GM23338 (cell line): ENCODE measurements at regions not wholly inside any gene's neighbourhood (a gene's known extent, or its start where the extent isn't known, plus 50 kb on each side); places are given as distances from the start of the nearest gene placed in this dataset.
A peak's percentile ranks its signal among the peaks of the same experiment; 100 is the strongest.

Experiments used
- ATAC-seq: fragments of 200-7000 bp; cut with Tn5 transposase; 3 replicates; pipeline ENCODE4 v1.9.1; 2020
- DNase-seq: peaks from one replicate; pipeline ENCODE4 v3.0.0-alpha.2; 2015; ENCODE audit warnings: low spot score
- H2AFZ ChIP-seq: fragments of 200-600 bp; sonication (generic); 2 replicates; pipeline ENCODE4 v1.8.0; 2016; ENCODE audit warnings: antibody characterized with exemption, mild to moderate bottlenecking, moderate library complexity
- H3F3A ChIP-seq: fragments of 200-600 bp; sonication (generic); replicated peaks from 2 replicates; pipeline ENCODE4 v1.8.0; 2017; ENCODE audit warnings: antibody characterized with exemption, mixed run types, low read depth
- H3K27ac ChIP-seq: fragments of 200-600 bp; sonication (generic); 2 replicates; pipeline ENCODE4 v1.6.1; 2016; ENCODE audit warnings: low read depth
- H3K27me3 ChIP-seq: fragments of 200-600 bp; sonication (generic); 2 replicates; pipeline ENCODE4 v1.8.0; 2016; ENCODE audit warnings: mild to moderate bottlenecking, mixed run types, moderate library complexity; ENCODE audit not compliant: insufficient read depth
- H3K36me3 ChIP-seq: fragments of 200-600 bp; sonication (generic); 2 replicates; pipeline ENCODE4 v1.8.0; 2016; ENCODE audit warnings: mild to moderate bottlenecking; ENCODE audit not compliant: insufficient read depth
- H3K4me1 ChIP-seq: fragments of 200-600 bp; sonication (generic); 2 replicates; pipeline ENCODE4 v1.8.0; 2016; ENCODE audit warnings: mild to moderate bottlenecking, moderate library complexity; ENCODE audit not compliant: insufficient read depth
- H3K4me2 ChIP-seq: fragments of 200-600 bp; sonication (generic); 2 replicates; pipeline ENCODE4 v1.7.1; 2017; ENCODE audit warnings: mixed run types
- H3K4me3 ChIP-seq: fragments of 200-600 bp; sonication (generic); 2 replicates; pipeline ENCODE4 v1.6.1; 2016; ENCODE audit warnings: mixed run types
- H3K79me2 ChIP-seq: fragments of 200-600 bp; sonication (generic); replicated peaks from 2 replicates; pipeline ENCODE4 v1.8.0; 2017; ENCODE audit warnings: mild to moderate bottlenecking; ENCODE audit not compliant: insufficient read depth
- H3K9me2 ChIP-seq: fragments of 200-600 bp; sonication (generic); 2 replicates; pipeline ENCODE4 v1.8.0; 2017; ENCODE audit not compliant: insufficient read depth
- H4K20me1 ChIP-seq: fragments of 200-600 bp; sonication (generic); replicated peaks from 2 replicates; pipeline ENCODE4 v1.8.0; 2017; ENCODE audit warnings: mild to moderate bottlenecking; ENCODE audit not compliant: insufficient read depth
- H3K27ac Mint-ChIP-seq: 2 replicates; pipeline ENCODE4 v1.8.0; 2020; ENCODE audit warnings: inconsistent platforms, mild to moderate bottlenecking, moderate library complexity, mixed read lengths
- H3K27me3 Mint-ChIP-seq: 3 replicates; pipeline ENCODE4 v1.8.0; 2022; ENCODE audit warnings: low read depth, mild to moderate bottlenecking, moderate library complexity, mixed read lengths, inconsistent platforms; ENCODE audit not compliant: insufficient read depth, poor library complexity
- H3K36me3 Mint-ChIP-seq: 3 replicates; pipeline ENCODE4 v1.8.0; 2021; ENCODE audit warnings: low read depth, mild to moderate bottlenecking, inconsistent platforms, moderate library complexity, mixed read lengths
- H3K4me1 Mint-ChIP-seq: 3 replicates; pipeline ENCODE4 v1.8.0; 2020; ENCODE audit warnings: mild to moderate bottlenecking, inconsistent platforms, mixed read lengths
- H3K4me3 Mint-ChIP-seq: 3 replicates; pipeline ENCODE4 v1.8.0; 2021; ENCODE audit warnings: moderate library complexity, mild to moderate bottlenecking, inconsistent platforms, mixed read lengths
- H3K9me3 Mint-ChIP-seq: 3 replicates; pipeline ENCODE4 v1.8.0; 2020; ENCODE audit warnings: moderate library complexity, mild to moderate bottlenecking, inconsistent platforms, mixed read lengths
- CREB1 ChIP-seq: fragments of 250-450 bp; sonication (Bioruptor Pico); IDR thresholded peaks from 2 replicates; pipeline ENCODE4 v1.5.0; 2020; ENCODE audit warnings: low read depth, mild to moderate bottlenecking, moderate library complexity
- EZH2 ChIP-seq: fragments of 200-600 bp; sonication (generic); IDR thresholded peaks from one replicate; pipeline ENCODE4 v1.8.0; 2017; ENCODE audit warnings: antibody characterized with exemption, mild to moderate bottlenecking, low read depth; ENCODE audit not compliant: unreplicated experiment
- EZH2phosphoT487 ChIP-seq: fragments of 200-600 bp; sonication (generic); IDR thresholded peaks from one replicate; pipeline ENCODE4 v1.8.1; 2018; ENCODE audit warnings: antibody characterized with exemption; ENCODE audit not compliant: unreplicated experiment
- JUNB ChIP-seq: IDR thresholded peaks from one replicate; pipeline ENCODE4 v1.6.1; 2016; ENCODE audit warnings: antibody characterized with exemption; ENCODE audit not compliant: unreplicated experiment
- NANOG ChIP-seq: IDR thresholded peaks from 2 replicates; pipeline ENCODE4 v1.6.1; 2016; ENCODE audit warnings: antibody characterized with exemption, borderline replicate concordance
- POLR2AphosphoS5 ChIP-seq: IDR thresholded peaks from 2 replicates; pipeline ENCODE4 v1.6.1; 2016; ENCODE audit warnings: antibody characterized with exemption, low read depth
- STAT1 ChIP-seq: IDR thresholded peaks from one replicate; pipeline ENCODE4 v1.6.1; 2016; ENCODE audit warnings: antibody characterized with exemption; ENCODE audit not compliant: unreplicated experiment
- ZNF114 ChIP-seq: fragments of 250-450 bp; sonication (Bioruptor Pico); IDR thresholded peaks from 2 replicates; pipeline ENCODE4 v1.5.0; 2020; ENCODE audit warnings: mild to moderate bottlenecking, moderate library complexity
- ZNF331 ChIP-seq: fragments of 250-450 bp; sonication (Bioruptor Pico); IDR thresholded peaks from 2 replicates; pipeline ENCODE4 v1.5.0; 2020; ENCODE audit warnings: low read depth, mild to moderate bottlenecking, moderate library complexity
- ZNF462 ChIP-seq: fragments of 250-450 bp; sonication (Bioruptor Pico); IDR thresholded peaks from 2 replicates; pipeline ENCODE4 v1.5.0; 2020; ENCODE audit warnings: mild to moderate bottlenecking, moderate library complexity
- TF ChIP-seq, protein P1 (sequence below): IDR thresholded peaks from 2 replicates; pipeline ENCODE4 v1.6.1; 2016; ENCODE audit warnings: antibody characterized with exemption
- TF ChIP-seq, protein P2 (sequence below), 2 experiments: fragments of 200-600 bp in 1 of 2; sonication (generic) in 1 of 2; conservative IDR thresholded peaks; 2 replicates each; pipeline versions ENCODE4 v1.5.1 to v1.6.1; 2016 to 2017; ENCODE audit warnings: antibody characterized with exemption in 2 of 2, low read depth in 2 of 2, mild to moderate bottlenecking in 2 of 2, moderate library complexity in 1 of 2
- TF ChIP-seq, protein P3 (sequence below): IDR thresholded peaks from one replicate; pipeline ENCODE4 v1.6.1; 2018; ENCODE audit warnings: antibody characterized with exemption; ENCODE audit not compliant: unreplicated experiment

DNA sequence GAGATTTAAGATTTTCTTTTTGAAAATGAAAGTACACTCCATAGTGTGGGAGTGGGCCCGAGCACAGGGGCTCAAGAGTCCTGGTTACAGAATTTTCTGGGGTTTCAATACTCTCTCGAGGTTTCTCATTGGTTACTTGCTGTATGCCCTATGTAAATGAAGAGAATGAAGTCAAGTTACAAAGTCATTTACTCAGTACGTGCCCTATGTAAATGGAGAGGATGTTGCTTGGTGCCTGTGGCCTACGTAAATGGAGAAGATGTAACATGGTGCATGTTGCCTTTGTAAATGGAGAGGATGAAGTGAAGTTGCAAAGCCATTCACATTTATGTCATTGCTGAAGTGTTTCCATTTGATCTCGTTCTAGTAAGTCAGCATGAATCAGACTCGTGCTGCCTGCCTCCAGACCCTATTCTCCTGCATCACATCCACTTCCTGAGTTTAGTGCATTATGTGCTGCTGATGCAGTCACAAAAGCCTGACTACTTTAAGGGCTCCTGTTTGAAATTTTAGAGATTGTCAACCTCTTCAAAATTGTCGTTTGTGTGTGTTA, 302.0 kb downstream of the ZBBX start:
- Mint-ChIP-seq H3K27me3 (no peaks in the 10 kb centered on the region), H3K4me1 (peaks cover 10% of the 10 kb centered on the region; the same call in 2 of the 3 replicates), H3K9me3 (no peaks in the 10 kb centered on the region), H3K36me3 (no peaks in the 10 kb centered on the region), H3K4me3 (no peak overlapping the region), H3K27ac (no peak overlapping the region)
- Histone ChIP-seq H3K27me3 (no peaks in the 10 kb centered on the region), H3K4me3 (no peak overlapping the region), H3K4me1 (no peaks in the 10 kb centered on the region), H3F3A (no peaks in the 10 kb centered on the region), H4K20me1 (no peaks in the 10 kb centered on the region), H3K9me2 (no peaks in the 10 kb centered on the region), H3K36me3 (no peaks in the 10 kb centered on the region), H3K79me2 (no peaks in the 10 kb centered on the region), H2AFZ (peak overlapping the region; percentile 28), H3K4me2 (no peak overlapping the region), H3K27ac (no peak overlapping the region)
- peak; percentile 43 for ATAC-seq
- peak; percentile 19 for DNase-seq
- TF ChIP-seq, protein P1, sequence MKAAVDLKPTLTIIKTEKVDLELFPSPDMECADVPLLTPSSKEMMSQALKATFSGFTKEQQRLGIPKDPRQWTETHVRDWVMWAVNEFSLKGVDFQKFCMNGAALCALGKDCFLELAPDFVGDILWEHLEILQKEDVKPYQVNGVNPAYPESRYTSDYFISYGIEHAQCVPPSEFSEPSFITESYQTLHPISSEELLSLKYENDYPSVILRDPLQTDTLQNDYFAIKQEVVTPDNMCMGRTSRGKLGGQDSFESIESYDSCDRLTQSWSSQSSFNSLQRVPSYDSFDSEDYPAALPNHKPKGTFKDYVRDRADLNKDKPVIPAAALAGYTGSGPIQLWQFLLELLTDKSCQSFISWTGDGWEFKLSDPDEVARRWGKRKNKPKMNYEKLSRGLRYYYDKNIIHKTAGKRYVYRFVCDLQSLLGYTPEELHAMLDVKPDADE: no peak
- TF ChIP-seq STAT1: no peak
- TF ChIP-seq ZNF114 (CRISPR knock-in tag): no peak
- no peak for TF ChIP-seq EZH2
- TF ChIP-seq, protein P2, sequence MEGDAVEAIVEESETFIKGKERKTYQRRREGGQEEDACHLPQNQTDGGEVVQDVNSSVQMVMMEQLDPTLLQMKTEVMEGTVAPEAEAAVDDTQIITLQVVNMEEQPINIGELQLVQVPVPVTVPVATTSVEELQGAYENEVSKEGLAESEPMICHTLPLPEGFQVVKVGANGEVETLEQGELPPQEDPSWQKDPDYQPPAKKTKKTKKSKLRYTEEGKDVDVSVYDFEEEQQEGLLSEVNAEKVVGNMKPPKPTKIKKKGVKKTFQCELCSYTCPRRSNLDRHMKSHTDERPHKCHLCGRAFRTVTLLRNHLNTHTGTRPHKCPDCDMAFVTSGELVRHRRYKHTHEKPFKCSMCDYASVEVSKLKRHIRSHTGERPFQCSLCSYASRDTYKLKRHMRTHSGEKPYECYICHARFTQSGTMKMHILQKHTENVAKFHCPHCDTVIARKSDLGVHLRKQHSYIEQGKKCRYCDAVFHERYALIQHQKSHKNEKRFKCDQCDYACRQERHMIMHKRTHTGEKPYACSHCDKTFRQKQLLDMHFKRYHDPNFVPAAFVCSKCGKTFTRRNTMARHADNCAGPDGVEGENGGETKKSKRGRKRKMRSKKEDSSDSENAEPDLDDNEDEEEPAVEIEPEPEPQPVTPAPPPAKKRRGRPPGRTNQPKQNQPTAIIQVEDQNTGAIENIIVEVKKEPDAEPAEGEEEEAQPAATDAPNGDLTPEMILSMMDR (conservative IDR thresholded peaks at IDR 0.05; ENCODE audit: low read depth in 2 of 2): no peak
- no peak for TF ChIP-seq EZH2phosphoT487
- TF ChIP-seq POLR2AphosphoS5: no peak
- TF ChIP-seq ZNF331: no peak
- no peak for TF ChIP-seq ZNF462 (CRISPR knock-in tag)
- no peak for TF ChIP-seq CREB1
- TF ChIP-seq NANOG: no peak
- TF ChIP-seq, protein P3, sequence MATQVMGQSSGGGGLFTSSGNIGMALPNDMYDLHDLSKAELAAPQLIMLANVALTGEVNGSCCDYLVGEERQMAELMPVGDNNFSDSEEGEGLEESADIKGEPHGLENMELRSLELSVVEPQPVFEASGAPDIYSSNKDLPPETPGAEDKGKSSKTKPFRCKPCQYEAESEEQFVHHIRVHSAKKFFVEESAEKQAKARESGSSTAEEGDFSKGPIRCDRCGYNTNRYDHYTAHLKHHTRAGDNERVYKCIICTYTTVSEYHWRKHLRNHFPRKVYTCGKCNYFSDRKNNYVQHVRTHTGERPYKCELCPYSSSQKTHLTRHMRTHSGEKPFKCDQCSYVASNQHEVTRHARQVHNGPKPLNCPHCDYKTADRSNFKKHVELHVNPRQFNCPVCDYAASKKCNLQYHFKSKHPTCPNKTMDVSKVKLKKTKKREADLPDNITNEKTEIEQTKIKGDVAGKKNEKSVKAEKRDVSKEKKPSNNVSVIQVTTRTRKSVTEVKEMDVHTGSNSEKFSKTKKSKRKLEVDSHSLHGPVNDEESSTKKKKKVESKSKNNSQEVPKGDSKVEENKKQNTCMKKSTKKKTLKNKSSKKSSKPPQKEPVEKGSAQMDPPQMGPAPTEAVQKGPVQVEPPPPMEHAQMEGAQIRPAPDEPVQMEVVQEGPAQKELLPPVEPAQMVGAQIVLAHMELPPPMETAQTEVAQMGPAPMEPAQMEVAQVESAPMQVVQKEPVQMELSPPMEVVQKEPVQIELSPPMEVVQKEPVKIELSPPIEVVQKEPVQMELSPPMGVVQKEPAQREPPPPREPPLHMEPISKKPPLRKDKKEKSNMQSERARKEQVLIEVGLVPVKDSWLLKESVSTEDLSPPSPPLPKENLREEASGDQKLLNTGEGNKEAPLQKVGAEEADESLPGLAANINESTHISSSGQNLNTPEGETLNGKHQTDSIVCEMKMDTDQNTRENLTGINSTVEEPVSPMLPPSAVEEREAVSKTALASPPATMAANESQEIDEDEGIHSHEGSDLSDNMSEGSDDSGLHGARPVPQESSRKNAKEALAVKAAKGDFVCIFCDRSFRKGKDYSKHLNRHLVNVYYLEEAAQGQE: no peak
- TF ChIP-seq JUNB: no peak
